ENCODE measurements at regions not wholly inside any gene's neighbourhood (a gene's known extent, or its start where the extent isn't known, plus 50 kb on each side); places are given as distances from the start of the nearest gene placed in this dataset.
"Not testable (repeated sequence)": the region's sequence is repeated elsewhere in the genome, so short reads cannot be mapped to it uniquely, and the experiment has no call there.

DNA sequence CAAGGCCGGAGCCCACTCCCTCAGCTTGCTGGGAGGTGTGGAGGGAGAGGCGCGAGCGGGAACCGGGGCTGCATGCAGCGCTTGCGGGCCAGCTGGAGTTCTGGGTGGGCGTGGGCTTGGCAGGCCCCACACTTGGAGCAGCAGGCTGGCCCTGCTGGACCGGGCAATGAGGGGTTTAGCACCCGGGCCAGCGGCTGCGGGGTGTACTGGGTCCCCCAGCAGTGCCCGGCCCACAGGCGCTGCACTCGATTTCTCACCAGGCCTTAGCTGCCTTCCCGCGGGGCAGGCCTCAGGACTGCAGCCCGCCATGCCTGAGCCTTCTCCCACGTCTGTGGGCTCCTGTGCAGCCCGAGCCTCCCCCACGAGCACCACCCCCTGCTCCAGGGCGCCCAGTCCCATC is 62.3 kb upstream of the CNTLN start:
- dilution Hi-C loops (cut with HindIII; ENCODE audit: low sequenced_read_pairs, unreplicated experiment): not testable (repeated sequence)

More for the DNA sequence above, 62.3 kb upstream of the CNTLN start:
- H4K5ac ChIP-seq (ENCODE audit: low read depth, low read length); POLR2A ChIA-PET (ENCODE audit: unreplicated experiment); H3K56ac ChIP-seq (ENCODE audit: extremely low read depth, insufficient read depth, low read length); H2AK9ac ChIP-seq (replicated peaks; ENCODE audit: low read depth, low read length, poor library complexity); H3K27ac ChIP-seq (ENCODE audit: insufficient read depth, low read length); H3K9me1 ChIP-seq (ENCODE audit: insufficient read depth, low read length); in situ Hi-C loops (cut with MboI; ENCODE audit: low sequenced_read_pairs); H3K79me1 ChIP-seq (ENCODE audit: low read depth in 1 of 2, low read length in 2 of 2); H2AFZ ChIP-seq (replicated peaks; ENCODE audit: low read length, poor library complexity); H4K91ac ChIP-seq (ENCODE audit: insufficient read depth, low read depth, low read length); H3K14ac ChIP-seq (replicated peaks; ENCODE audit: low read depth, low read length); H3K4me1 ChIP-seq (ENCODE audit: control insufficient read depth, insufficient read depth, low read length); H3K23ac ChIP-seq (ENCODE audit: low read depth, low read length); H2AK5ac ChIP-seq (ENCODE audit: low read depth, low read length); BruUV-seq (replicated peaks); H3K9ac ChIP-seq (ENCODE audit: low read depth, low read length); CTCF ChIA-PET; H3K4me3 ChIP-seq (ENCODE audit: insufficient read depth, low read depth, low read length); H4K20me1 ChIP-seq (ENCODE audit: insufficient read depth, low read length); H3K18ac ChIP-seq (ENCODE audit: low read depth, low read length); H4K8ac ChIP-seq (ENCODE audit: low read depth in 2 of 2, low read length in 2 of 2); H3K4ac ChIP-seq (ENCODE audit: low read depth, low read length); H2BK20ac ChIP-seq (ENCODE audit: low read depth, low read length); H3K4me2 ChIP-seq (ENCODE audit: low read depth, low read length); H2BK5ac ChIP-seq (ENCODE audit: low read depth, low read length, poor library complexity, severe bottlenecking); H3K36me3 ChIP-seq (ENCODE audit: control insufficient read depth, insufficient read depth, low read length); H3K27me3 ChIP-seq (ENCODE audit: control insufficient read depth, insufficient read depth, low read length); H3K9me3 ChIP-seq (ENCODE audit: control insufficient read depth, insufficient read depth, low read length); ATAC-seq (ENCODE audit: low read depth); DNase-seq; H2BK120ac ChIP-seq (ENCODE audit: low read depth, low read length); H2BK15ac ChIP-seq (ENCODE audit: low read depth, low read length); intact Hi-C loops (cut with micrococcal nuclease): not testable (repeated sequence)
- WGBS, 2 experiments (ENCODE audit: extremely low coverage in 2 of 2, insufficient read length in 1 of 2): no CpG with 5 or more reads among the region's 22 CpGs

Data from IMR-90 (cell line).